NT2/D1 (cell line): ENCODE measurements at regions not wholly inside any gene's neighbourhood (a gene's known extent, or its start where the extent isn't known, plus 50 kb on each side); places are given as distances from the start of the nearest gene placed in this dataset.

Experiments used
- SUZ12 ChIP-seq: IDR thresholded peaks from 2 replicates; pipeline ENCODE4 v1.6.1; 2011; ENCODE audit not compliant: insufficient read length, insufficient read depth; ENCODE audit errors: extremely low read depth
- YY1 ChIP-seq: IDR thresholded peaks from 2 replicates; pipeline ENCODE4 v1.6.1; 2011; ENCODE audit not compliant: insufficient read length, insufficient read depth
- ZNF274 ChIP-seq: IDR thresholded peaks from 2 replicates; pipeline ENCODE4 v1.6.1; 2011; ENCODE audit warnings: mild to moderate bottlenecking, low read depth, low read length

GRCh38 chr22:48748860-48749554 is 1078.7 kb downstream of the BRD1 start:
- TF ChIP-seq ZNF274 (no peak), SUZ12 (no peak), YY1 (no peak)
